Lower leg skin (tissue), 3 donors: ENCODE measurements at regions not wholly inside any gene's neighbourhood (a gene's known extent, or its start where the extent isn't known, plus 50 kb on each side); places are given as distances from the start of the nearest gene placed in this dataset.

Experiments
- POLR2A ChIP-seq, 2 donors: fragments of 450-650 bp; IDR thresholded peaks; one replicate each; pipeline ENCODE4 v1.6.1; 2016 to 2017; ENCODE audit warnings: antibody characterized with exemption in 2 of 2, mild to moderate bottlenecking in 1 of 2, moderate library complexity in 1 of 2
- TF ChIP-seq, protein P1 (sequence below), 3 donors: fragments of 450-650 bp; IDR thresholded peaks; one replicate each; pipeline ENCODE4 v1.5.1; 2016; ENCODE audit warnings: antibody characterized with exemption in 3 of 3, mild to moderate bottlenecking in 3 of 3, moderate library complexity in 2 of 3

DNA sequence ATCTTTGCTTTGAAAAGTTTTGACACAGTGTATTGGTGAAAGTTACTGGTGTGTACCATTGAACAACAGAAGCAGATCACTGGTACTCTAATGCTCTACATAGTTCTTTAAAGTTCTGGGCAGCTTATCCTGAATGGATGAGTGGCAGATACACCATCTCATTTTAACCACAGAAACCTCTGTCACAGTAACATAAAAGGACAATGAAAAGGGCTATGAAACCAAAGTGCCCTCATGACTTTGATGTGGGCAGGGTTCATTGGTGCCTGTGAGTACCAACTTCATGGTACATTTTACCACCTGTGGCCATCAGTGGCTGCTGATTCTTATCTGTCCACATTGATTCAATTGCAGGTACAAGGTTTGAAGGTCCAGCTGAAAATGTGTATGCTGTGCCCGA is 285.7 kb upstream of the PREP start:
- no peak for TF ChIP-seq POLR2A (IDR thresholded peaks at IDR 0.05)
- TF ChIP-seq, protein P1, sequence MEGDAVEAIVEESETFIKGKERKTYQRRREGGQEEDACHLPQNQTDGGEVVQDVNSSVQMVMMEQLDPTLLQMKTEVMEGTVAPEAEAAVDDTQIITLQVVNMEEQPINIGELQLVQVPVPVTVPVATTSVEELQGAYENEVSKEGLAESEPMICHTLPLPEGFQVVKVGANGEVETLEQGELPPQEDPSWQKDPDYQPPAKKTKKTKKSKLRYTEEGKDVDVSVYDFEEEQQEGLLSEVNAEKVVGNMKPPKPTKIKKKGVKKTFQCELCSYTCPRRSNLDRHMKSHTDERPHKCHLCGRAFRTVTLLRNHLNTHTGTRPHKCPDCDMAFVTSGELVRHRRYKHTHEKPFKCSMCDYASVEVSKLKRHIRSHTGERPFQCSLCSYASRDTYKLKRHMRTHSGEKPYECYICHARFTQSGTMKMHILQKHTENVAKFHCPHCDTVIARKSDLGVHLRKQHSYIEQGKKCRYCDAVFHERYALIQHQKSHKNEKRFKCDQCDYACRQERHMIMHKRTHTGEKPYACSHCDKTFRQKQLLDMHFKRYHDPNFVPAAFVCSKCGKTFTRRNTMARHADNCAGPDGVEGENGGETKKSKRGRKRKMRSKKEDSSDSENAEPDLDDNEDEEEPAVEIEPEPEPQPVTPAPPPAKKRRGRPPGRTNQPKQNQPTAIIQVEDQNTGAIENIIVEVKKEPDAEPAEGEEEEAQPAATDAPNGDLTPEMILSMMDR (IDR thresholded peaks at IDR 0.05), result no peak
